ENCODE measurements at regions not wholly inside any gene's neighbourhood (a gene's known extent, or its start where the extent isn't known, plus 50 kb on each side); places are given as distances from the start of the nearest gene placed in this dataset.

DNA sequence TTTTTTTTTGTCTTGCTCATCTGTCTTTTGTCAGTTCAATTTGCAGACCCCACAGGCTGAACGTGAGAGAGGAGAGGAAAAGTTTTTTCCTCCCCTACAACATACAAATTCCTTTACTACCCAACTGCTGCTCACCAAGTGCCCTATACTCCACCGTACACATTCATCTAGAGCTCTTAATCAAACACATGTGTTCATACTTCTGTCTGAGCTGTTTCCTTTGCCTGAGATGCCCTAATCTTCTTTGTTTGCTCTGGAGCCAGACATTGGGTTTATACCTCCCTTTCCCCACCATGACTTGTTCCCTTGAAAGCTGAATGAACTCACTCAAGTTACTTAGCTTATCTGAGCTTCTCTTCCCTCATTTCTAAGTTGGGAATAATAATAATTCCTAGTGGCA lies 122.7 kb upstream of the RASGRP1 start:
- no peaks in the 10 kb centered on the region for H3K9me3 ChIP-seq (replicated peaks; ENCODE audit: control insufficient read depth, insufficient read depth, low read length)
- no peaks in the 10 kb centered on the region for H3K9me1 ChIP-seq (replicated peaks; ENCODE audit: control insufficient read depth, extremely low read depth, insufficient read depth, low read length)
- intact Hi-C loops (cut with micrococcal nuclease) (no loop called here), dilution Hi-C loops (cut with MboI; ENCODE audit: extremely low pct_ligation_motif_present, low sequenced_read_pairs) (no loop called here)
- no peaks in the 10 kb centered on the region for H3K36me3 ChIP-seq (ENCODE audit: control insufficient read depth in 2 of 2, extremely low read depth in 1 of 2, insufficient read depth in 2 of 2, low read length in 2 of 2)
- DNase-seq (ENCODE audit: low read depth, low spot score) (no peak), FAIRE-seq (no peak)
- H3K27me3 ChIP-seq (ENCODE audit: control insufficient read depth in 2 of 2, insufficient read depth in 2 of 2, low read length in 2 of 2), result peaks cover 9 to 24% of the 10 kb centered on the region in 2 experiments
- H3K4me3 ChIP-seq (replicated peaks in 1 of 3; ENCODE audit: insufficient read depth in 1 of 3, low read depth in 1 of 3, low read length in 3 of 3), result no peak overlapping the region
- no peaks in the 10 kb centered on the region for H3K79me2 ChIP-seq (ENCODE audit: control insufficient read depth, insufficient read depth, low read length)
- POLR2A ChIA-PET, result interaction anchor here (0.7 kb wide), 1 partner anchor 13 kb away, joined by 3 read pairs; no protein-coding TSS in a partner anchor
- no peaks in the 10 kb centered on the region for H4K20me1 ChIP-seq (replicated peaks; ENCODE audit: control insufficient read depth, extremely low read depth, insufficient read depth, low read length)
- H3K4me1 ChIP-seq (ENCODE audit: control insufficient read depth, extremely low read depth, insufficient read depth, low read length), result no peaks in the 10 kb centered on the region
- no peak for TF ChIP-seq POLR2AphosphoS5 (IDR thresholded peaks at IDR 0.05; ENCODE audit: insufficient read depth, low read depth, low read length)
- TF ChIP-seq GATA2 (IDR thresholded peaks at IDR 0.05; ENCODE audit: insufficient read depth, insufficient read length, low read depth, low read length), result no peak
- TF ChIP-seq, protein P1, sequence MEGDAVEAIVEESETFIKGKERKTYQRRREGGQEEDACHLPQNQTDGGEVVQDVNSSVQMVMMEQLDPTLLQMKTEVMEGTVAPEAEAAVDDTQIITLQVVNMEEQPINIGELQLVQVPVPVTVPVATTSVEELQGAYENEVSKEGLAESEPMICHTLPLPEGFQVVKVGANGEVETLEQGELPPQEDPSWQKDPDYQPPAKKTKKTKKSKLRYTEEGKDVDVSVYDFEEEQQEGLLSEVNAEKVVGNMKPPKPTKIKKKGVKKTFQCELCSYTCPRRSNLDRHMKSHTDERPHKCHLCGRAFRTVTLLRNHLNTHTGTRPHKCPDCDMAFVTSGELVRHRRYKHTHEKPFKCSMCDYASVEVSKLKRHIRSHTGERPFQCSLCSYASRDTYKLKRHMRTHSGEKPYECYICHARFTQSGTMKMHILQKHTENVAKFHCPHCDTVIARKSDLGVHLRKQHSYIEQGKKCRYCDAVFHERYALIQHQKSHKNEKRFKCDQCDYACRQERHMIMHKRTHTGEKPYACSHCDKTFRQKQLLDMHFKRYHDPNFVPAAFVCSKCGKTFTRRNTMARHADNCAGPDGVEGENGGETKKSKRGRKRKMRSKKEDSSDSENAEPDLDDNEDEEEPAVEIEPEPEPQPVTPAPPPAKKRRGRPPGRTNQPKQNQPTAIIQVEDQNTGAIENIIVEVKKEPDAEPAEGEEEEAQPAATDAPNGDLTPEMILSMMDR (IDR thresholded peaks at IDR 0.05; ENCODE audit: extremely low read depth in 1 of 2, insufficient read depth in 1 of 2, low read depth in 1 of 2, low read length in 2 of 2), result no peak
- TF ChIP-seq POLR2A (IDR thresholded peaks at IDR 0.05; ENCODE audit: low read depth, low read length), result no peak
- no peak for TF ChIP-seq MYC (IDR thresholded peaks at IDR 0.05; ENCODE audit: low read depth, low read length)
- no peak for TF ChIP-seq EZH2 (IDR thresholded peaks at IDR 0.05; ENCODE audit: borderline replicate concordance, low read depth, low read length, severe bottlenecking)
- TF ChIP-seq JUN (IDR thresholded peaks at IDR 0.05; ENCODE audit: borderline replicate concordance, insufficient read depth, insufficient read length, low read depth), result no peak
- no peak overlapping the region for H3K27ac ChIP-seq (ENCODE audit: insufficient read depth, low read depth, low read length)
- CTCF ChIA-PET, result interaction anchor here (1.0 to 10.9 kb wide), 10 partner anchors 13 to 705 kb away, joined by 3 to 147 read pairs (median 9); partner anchors contain the start of genes FAM98B and RASGRP1
- no peak overlapping the region for H3K4me2 ChIP-seq (ENCODE audit: insufficient read depth, low read length)
- H3K9ac ChIP-seq (replicated peaks; ENCODE audit: extremely low read depth, insufficient read depth, low read length), result no peak overlapping the region
- no peak overlapping the region for H2AFZ ChIP-seq (ENCODE audit: low read depth, low read length)
- BruUV-seq (replicated peaks), result no TSS peak

Data from endothelial cell of umbilical vein (primary cell).